Hepatocyte (in vitro differentiated cells): ENCODE measurements at regions not wholly inside any gene's neighbourhood (a gene's known extent, or its start where the extent isn't known, plus 50 kb on each side); places are given as distances from the start of the nearest gene placed in this dataset.

ENCODE experiments used
- EZH2phosphoT487 ChIP-seq: fragments of 200-600 bp; sonication (generic); IDR thresholded peaks from one replicate; pipeline ENCODE4 v1.6.1; 2018; ENCODE audit warnings: antibody characterized with exemption, mild to moderate bottlenecking, low read depth, moderate library complexity; ENCODE audit not compliant: unreplicated experiment, severe bottlenecking
- TF ChIP-seq, protein P1 (sequence below): fragments of 200-600 bp; sonication (generic); IDR thresholded peaks from 2 replicates; pipeline ENCODE4 v1.5.1; 2016; ENCODE audit warnings: antibody characterized with exemption, mild to moderate bottlenecking; ENCODE audit not compliant: poor library complexity

DNA sequence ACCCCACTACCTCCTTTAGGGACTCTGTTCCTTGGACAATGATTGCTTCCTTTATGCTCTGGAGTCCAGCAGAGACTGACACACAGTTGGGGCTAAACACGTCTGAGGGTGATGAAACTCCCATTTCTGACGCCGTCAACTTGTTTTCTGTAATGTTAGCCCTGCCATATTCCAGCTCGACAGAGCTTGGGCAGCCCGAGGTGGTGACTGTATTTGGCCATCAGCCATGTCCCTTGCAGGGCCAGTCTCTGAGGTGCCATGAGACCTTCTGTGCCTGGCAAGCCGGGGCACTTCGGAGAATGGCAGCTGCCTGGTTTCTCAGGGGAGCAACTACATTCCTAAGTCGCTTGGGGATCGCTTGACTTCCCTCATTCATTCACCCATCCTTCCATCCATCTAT is 278.9 kb upstream of the TNRC6C start:
- TF ChIP-seq, protein P1, sequence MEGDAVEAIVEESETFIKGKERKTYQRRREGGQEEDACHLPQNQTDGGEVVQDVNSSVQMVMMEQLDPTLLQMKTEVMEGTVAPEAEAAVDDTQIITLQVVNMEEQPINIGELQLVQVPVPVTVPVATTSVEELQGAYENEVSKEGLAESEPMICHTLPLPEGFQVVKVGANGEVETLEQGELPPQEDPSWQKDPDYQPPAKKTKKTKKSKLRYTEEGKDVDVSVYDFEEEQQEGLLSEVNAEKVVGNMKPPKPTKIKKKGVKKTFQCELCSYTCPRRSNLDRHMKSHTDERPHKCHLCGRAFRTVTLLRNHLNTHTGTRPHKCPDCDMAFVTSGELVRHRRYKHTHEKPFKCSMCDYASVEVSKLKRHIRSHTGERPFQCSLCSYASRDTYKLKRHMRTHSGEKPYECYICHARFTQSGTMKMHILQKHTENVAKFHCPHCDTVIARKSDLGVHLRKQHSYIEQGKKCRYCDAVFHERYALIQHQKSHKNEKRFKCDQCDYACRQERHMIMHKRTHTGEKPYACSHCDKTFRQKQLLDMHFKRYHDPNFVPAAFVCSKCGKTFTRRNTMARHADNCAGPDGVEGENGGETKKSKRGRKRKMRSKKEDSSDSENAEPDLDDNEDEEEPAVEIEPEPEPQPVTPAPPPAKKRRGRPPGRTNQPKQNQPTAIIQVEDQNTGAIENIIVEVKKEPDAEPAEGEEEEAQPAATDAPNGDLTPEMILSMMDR: no peak
- TF ChIP-seq EZH2phosphoT487: no peak
